Fibroblast of lung (primary cell): ENCODE measurements at regions not wholly inside any gene's neighbourhood (a gene's known extent, or its start where the extent isn't known, plus 50 kb on each side); places are given as distances from the start of the nearest gene placed in this dataset.
A peak's percentile ranks its signal among the peaks of the same experiment; 100 is the strongest.

Experiments
- DNase-seq, 2 donors: peaks; one replicate each; pipeline versions ENCODE4 v3.0.0 to v3.0.0-alpha.2; 2010; ENCODE audit warnings: low read depth in 2 of 2
- H2AFZ ChIP-seq: 2 replicates; pipeline ENCODE4 v1.5.1; 2012; ENCODE audit warnings: low read length, control low read depth, inconsistent platforms
- H3K27ac ChIP-seq: 2 replicates; pipeline ENCODE4 v1.5.1; 2011; ENCODE audit warnings: low read length, control low read depth; ENCODE audit not compliant: insufficient read depth
- H3K27me3 ChIP-seq: 2 replicates; pipeline ENCODE4 v1.5.1; 2011; ENCODE audit warnings: mild to moderate bottlenecking, low read length; ENCODE audit not compliant: control insufficient read depth, insufficient read depth
- H3K36me3 ChIP-seq: 2 replicates; pipeline ENCODE4 v1.5.1; 2011; ENCODE audit warnings: low read length; ENCODE audit not compliant: control insufficient read depth, insufficient read depth
- H3K4me1 ChIP-seq: 2 replicates; pipeline ENCODE4 v1.5.1; 2011; ENCODE audit warnings: low read length; ENCODE audit not compliant: control insufficient read depth, insufficient read depth; ENCODE audit errors: extremely low read depth
- H3K4me2 ChIP-seq: 2 replicates; pipeline ENCODE4 v1.5.1; 2011; ENCODE audit warnings: low read length, control low read depth; ENCODE audit not compliant: insufficient read depth; ENCODE audit errors: extremely low read depth
- H3K4me3 ChIP-seq, 4 experiments: fragments of 200-600 bp in 1 of 4; sonication (generic) in 1 of 4; replicated peaks in 1 of 4; 2 replicates each; pipeline ENCODE4 v1.5.1; 2011 to 2016; ENCODE audit warnings: low read length in 4 of 4, low read depth in 3 of 4, mild to moderate bottlenecking in 3 of 4, control low read depth in 2 of 4, inconsistent platforms in 1 of 4, mixed read lengths in 1 of 4; ENCODE audit not compliant: insufficient read depth in 1 of 4; ENCODE audit errors: control extremely low read depth in 1 of 4
- H3K79me2 ChIP-seq: 2 replicates; pipeline ENCODE4 v1.5.1; 2012; ENCODE audit warnings: mild to moderate bottlenecking, low read length, inconsistent platforms; ENCODE audit not compliant: control insufficient read depth, insufficient read depth
- H3K9ac ChIP-seq: 2 replicates; pipeline ENCODE4 v1.5.1; 2011; ENCODE audit warnings: mild to moderate bottlenecking, low read length, control low read depth; ENCODE audit not compliant: insufficient read depth
- H3K9me3 ChIP-seq: 2 replicates; pipeline ENCODE4 v1.5.1; 2012; ENCODE audit warnings: low read depth, low read length; ENCODE audit not compliant: control insufficient read depth, insufficient read depth
- H4K20me1 ChIP-seq: 2 replicates; pipeline ENCODE4 v1.5.1; 2011; ENCODE audit warnings: low read length; ENCODE audit not compliant: control insufficient read depth, insufficient read depth; ENCODE audit errors: extremely low read depth
- EZH2 ChIP-seq: IDR thresholded peaks from 2 replicates; pipeline ENCODE4 v1.5.1; 2012; ENCODE audit warnings: low read length, control low read depth, mild to moderate bottlenecking; ENCODE audit errors: missing control alignments
- TF ChIP-seq, protein P1 (sequence below), 2 donors: IDR thresholded peaks in 1 of 2; conservative IDR thresholded peaks in 1 of 2; 1 replicate in 1 of 2; 2 replicates in 1 of 2; pipeline ENCODE4 v1.5.1; 2011 to 2012; ENCODE audit warnings: low read length in 2 of 2, control low read depth in 1 of 2, inconsistent platforms in 1 of 2, low read depth in 1 of 2, mild to moderate bottlenecking in 1 of 2

DNA sequence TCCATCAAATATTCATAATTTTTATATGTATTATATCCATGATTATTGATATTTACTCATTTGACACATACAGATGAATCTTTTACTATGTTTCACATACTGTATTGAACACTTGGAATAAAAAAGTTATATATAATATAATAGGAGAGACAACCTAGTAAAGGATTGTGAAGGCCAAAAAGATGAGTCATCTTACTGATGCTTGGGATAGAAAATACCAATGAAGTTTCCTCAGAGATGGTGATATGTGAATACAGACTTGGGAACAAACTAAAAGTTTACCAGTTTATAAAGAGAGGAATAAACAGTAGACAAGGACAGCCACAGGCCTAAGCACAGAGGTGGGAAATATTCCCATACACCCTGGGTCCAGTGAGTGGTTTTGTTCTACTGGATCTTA, 743.9 kb upstream of the FLRT2 start:
- Histone ChIP-seq H3K9ac (no peak overlapping the region), H3K4me3 (no peak overlapping the region), H3K4me2 (no peak overlapping the region), H3K36me3 (no peaks in the 10 kb centered on the region), H3K27ac (no peak overlapping the region), H3K4me1 (no peaks in the 10 kb centered on the region), H2AFZ (no peak overlapping the region), H3K9me3 (no peaks in the 10 kb centered on the region), H3K27me3 (no peaks in the 10 kb centered on the region), H4K20me1 (no peaks in the 10 kb centered on the region), H3K79me2 (no peaks in the 10 kb centered on the region)
- DNase-seq: peak; percentile 1 to 13
- no peak for TF ChIP-seq EZH2
- TF ChIP-seq, protein P1, sequence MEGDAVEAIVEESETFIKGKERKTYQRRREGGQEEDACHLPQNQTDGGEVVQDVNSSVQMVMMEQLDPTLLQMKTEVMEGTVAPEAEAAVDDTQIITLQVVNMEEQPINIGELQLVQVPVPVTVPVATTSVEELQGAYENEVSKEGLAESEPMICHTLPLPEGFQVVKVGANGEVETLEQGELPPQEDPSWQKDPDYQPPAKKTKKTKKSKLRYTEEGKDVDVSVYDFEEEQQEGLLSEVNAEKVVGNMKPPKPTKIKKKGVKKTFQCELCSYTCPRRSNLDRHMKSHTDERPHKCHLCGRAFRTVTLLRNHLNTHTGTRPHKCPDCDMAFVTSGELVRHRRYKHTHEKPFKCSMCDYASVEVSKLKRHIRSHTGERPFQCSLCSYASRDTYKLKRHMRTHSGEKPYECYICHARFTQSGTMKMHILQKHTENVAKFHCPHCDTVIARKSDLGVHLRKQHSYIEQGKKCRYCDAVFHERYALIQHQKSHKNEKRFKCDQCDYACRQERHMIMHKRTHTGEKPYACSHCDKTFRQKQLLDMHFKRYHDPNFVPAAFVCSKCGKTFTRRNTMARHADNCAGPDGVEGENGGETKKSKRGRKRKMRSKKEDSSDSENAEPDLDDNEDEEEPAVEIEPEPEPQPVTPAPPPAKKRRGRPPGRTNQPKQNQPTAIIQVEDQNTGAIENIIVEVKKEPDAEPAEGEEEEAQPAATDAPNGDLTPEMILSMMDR (conservative IDR thresholded peaks at IDR 0.05 in 1 of 2, IDR thresholded peaks at IDR 0.05 in 1 of 2; ENCODE audit: low read depth in 1 of 2, low read length in 2 of 2): no peak

DNA sequence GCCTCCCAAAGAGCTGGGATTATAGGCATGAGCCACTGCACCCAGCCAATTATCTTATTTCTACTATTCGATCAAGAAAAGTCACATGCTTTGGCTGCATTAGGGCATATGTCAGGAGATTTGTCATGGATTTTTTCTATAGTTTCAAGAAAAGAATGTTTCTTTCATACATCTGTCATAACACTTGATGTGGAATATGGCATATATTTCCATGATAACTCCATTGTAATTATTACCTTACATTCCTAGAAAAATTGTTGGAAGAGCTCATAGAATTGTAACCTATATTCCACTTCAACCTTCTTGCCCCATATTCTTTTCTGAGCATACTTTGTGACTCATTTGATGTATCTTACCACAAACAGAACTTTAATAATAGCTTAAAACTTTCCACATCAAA, 740.9 kb upstream of the FLRT2 start:
- TF ChIP-seq EZH2: no peak
- H2AFZ ChIP-seq: no peak overlapping the region
- H3K4me3 ChIP-seq: no peak overlapping the region
- H3K79me2 ChIP-seq: no peaks in the 10 kb centered on the region
- H3K27ac ChIP-seq: no peak overlapping the region
- H3K36me3 ChIP-seq: no peaks in the 10 kb centered on the region
- no peak for DNase-seq
- no peaks in the 10 kb centered on the region for H4K20me1 ChIP-seq
- no peaks in the 10 kb centered on the region for H3K27me3 ChIP-seq
- H3K4me1 ChIP-seq: no peaks in the 10 kb centered on the region
- no peak overlapping the region for H3K9ac ChIP-seq
- H3K4me2 ChIP-seq: no peak overlapping the region
- H3K9me3 ChIP-seq: no peaks in the 10 kb centered on the region

- H3K27ac ChIP-seq: no peak overlapping the region
- H3K9ac ChIP-seq: no peak overlapping the region
- no peaks in the 10 kb centered on the region for H3K9me3 ChIP-seq
- TF ChIP-seq, protein P1 (conservative IDR thresholded peaks at IDR 0.05 in 1 of 2, IDR thresholded peaks at IDR 0.05 in 1 of 2; ENCODE audit: low read depth in 1 of 2, low read length in 2 of 2): no peak
- TF ChIP-seq EZH2: no peak
- H3K79me2 ChIP-seq: no peaks in the 10 kb centered on the region
- no peaks in the 10 kb centered on the region for H4K20me1 ChIP-seq
- H3K27me3 ChIP-seq: no peaks in the 10 kb centered on the region
- H2AFZ ChIP-seq: no peak overlapping the region
- H3K4me3 ChIP-seq: no peak overlapping the region
- no peak overlapping the region for H3K4me2 ChIP-seq
- no peak for DNase-seq
- H3K36me3 ChIP-seq: no peaks in the 10 kb centered on the region
- no peaks in the 10 kb centered on the region for H3K4me1 ChIP-seq
These were observed 737.1 kb upstream of the FLRT2 start for GRCh38 chr14:84792722-84793410.
